A673 (cell line): ENCODE measurements at regions not wholly inside any gene's neighbourhood (a gene's known extent, or its start where the extent isn't known, plus 50 kb on each side); places are given as distances from the start of the nearest gene placed in this dataset.

Experiments
- EZH2 ChIP-seq: fragments of 200-600 bp; sonication (generic); IDR thresholded peaks from 2 replicates; pipeline ENCODE4 v1.6.1; 2017; ENCODE audit warnings: borderline replicate concordance, low read depth, mild to moderate bottlenecking, mixed read lengths, antibody characterized with exemption, low read length; ENCODE audit not compliant: poor library complexity, severe bottlenecking
- TF ChIP-seq, protein P1 (sequence below): fragments of 300-800, 200-600 bp; sonication (generic); conservative IDR thresholded peaks from 2 replicates; pipeline ENCODE4 v1.5.1; 2017; ENCODE audit warnings: low read depth, mild to moderate bottlenecking, antibody characterized with exemption, low read length, moderate library complexity, mixed read lengths

DNA sequence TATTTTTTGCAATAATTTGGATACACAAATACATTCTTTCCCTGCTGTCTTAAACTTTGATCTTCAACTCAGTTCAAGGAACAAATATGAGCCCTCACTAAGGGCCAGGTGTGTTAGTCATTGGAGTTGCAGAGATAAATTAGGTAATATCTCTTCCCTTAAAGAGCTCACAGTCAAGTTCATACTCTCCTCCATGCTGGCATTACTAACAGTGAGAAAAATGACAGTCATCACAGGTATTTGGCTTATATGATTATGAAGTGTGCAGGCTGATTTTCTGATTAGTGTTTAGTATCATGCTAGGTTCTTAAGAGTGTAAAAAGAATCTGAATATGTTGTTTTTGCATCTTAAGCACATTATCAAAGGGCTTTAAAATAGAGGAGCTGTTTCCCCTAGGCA lies 594.7 kb downstream of the CCER1 start:
- TF ChIP-seq, protein P1, sequence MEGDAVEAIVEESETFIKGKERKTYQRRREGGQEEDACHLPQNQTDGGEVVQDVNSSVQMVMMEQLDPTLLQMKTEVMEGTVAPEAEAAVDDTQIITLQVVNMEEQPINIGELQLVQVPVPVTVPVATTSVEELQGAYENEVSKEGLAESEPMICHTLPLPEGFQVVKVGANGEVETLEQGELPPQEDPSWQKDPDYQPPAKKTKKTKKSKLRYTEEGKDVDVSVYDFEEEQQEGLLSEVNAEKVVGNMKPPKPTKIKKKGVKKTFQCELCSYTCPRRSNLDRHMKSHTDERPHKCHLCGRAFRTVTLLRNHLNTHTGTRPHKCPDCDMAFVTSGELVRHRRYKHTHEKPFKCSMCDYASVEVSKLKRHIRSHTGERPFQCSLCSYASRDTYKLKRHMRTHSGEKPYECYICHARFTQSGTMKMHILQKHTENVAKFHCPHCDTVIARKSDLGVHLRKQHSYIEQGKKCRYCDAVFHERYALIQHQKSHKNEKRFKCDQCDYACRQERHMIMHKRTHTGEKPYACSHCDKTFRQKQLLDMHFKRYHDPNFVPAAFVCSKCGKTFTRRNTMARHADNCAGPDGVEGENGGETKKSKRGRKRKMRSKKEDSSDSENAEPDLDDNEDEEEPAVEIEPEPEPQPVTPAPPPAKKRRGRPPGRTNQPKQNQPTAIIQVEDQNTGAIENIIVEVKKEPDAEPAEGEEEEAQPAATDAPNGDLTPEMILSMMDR, result no peak
- TF ChIP-seq EZH2, result no peak
